BJ (cell line): ENCODE measurements at regions not wholly inside any gene's neighbourhood (a gene's known extent, or its start where the extent isn't known, plus 50 kb on each side); places are given as distances from the start of the nearest gene placed in this dataset.

Experiments used
- CTCF ChIA-PET: fragments of 350-600 bp; formaldehyde crosslinking; extraction: SDS; loops from one replicate; lab custom pipeline; 2021; ENCODE audit warnings: antibody characterized with exemption, inconsistent platforms; lab: Yijun Ruan, JAX
- POLR2A ChIA-PET: fragments of 300-600 bp; sonication (Branson Sonifier 250); formaldehyde crosslinking; extraction: SDS; loops from one replicate; lab custom pipeline; 2021; ENCODE audit warnings: antibody characterized with exemption; lab: Charles Lee
- DNase-seq: peaks from one replicate; pipeline ENCODE4 v3.0.0-alpha.2; 2011; ENCODE audit warnings: low read depth
- H3K27me3 ChIP-seq: 2 replicates; pipeline ENCODE4 v1.6.0; 2011; ENCODE audit warnings: low read length; ENCODE audit not compliant: control insufficient read depth, insufficient read depth
- H3K36me3 ChIP-seq: 2 replicates; pipeline ENCODE4 v1.5.1; 2011; ENCODE audit warnings: low read length; ENCODE audit not compliant: control insufficient read depth, insufficient read depth
- H3K4me3 ChIP-seq: 2 replicates; pipeline ENCODE4 v1.5.1; 2011; ENCODE audit warnings: low read depth, mild to moderate bottlenecking, control low read depth, low read length
- CTCF ChIP-seq: IDR thresholded peaks from 2 replicates; pipeline ENCODE4 v1.5.1; 2011; ENCODE audit warnings: low read depth, mild to moderate bottlenecking, control low read depth, inconsistent platforms, low read length, moderate library complexity; ENCODE audit not compliant: insufficient read depth

DNA sequence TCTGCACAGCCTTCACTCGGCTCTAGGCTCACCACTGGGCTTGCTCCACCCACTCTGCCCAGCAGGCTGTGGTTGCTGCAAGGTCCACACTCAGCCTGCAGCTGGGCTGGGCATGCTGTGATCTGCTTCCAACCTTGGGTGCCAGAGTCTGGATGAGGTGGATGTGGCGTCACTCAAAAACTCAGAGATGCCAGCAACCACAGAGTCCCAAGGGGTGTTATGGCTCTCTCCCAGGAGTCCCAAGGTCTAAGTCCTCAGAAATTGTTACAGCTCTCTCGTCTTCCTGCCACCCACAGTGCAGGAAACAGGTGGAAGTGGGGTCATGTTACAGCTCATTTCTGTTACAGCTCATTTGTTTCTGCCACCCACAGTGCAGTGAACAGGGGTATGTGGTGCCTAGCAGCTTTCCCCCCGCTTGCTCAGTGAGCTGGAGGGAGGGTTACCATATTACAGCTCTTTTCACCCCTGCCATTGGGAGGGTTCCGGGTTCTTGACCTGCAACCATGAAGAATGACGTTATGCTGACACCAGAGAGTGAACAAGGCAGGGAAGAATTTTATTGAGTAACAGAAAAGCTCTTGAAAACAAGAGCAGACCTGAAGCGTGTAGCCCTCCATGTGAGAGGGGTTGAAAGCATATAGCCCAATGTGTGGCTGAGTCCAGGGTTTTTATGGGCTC is 893.9 kb downstream of the PCDH7 start:
- DNase-seq: no peak
- Histone ChIP-seq H3K36me3 (no peaks in the 10 kb centered on the region), H3K4me3 (no peak overlapping the region), H3K27me3 (no peaks in the 10 kb centered on the region)
- ChIA-PET POLR2A (no interaction called here), CTCF (interaction anchor here (0.8 to 1.2 kb wide), 2 partner anchors 15 to 114 kb away, joined by 3 read pairs; no protein-coding TSS in a partner anchor)
- TF ChIP-seq CTCF: no peak

GRCh38 chr4:31617667-31618066 is 897.5 kb downstream of the PCDH7 start:
- POLR2A ChIA-PET: no interaction called here
- Histone ChIP-seq H3K27me3 (no peaks in the 10 kb centered on the region), H3K36me3 (no peaks in the 10 kb centered on the region), H3K4me3 (no peak overlapping the region)
- DNase-seq: no peak
- CTCF ChIA-PET: no interaction called here
- TF ChIP-seq CTCF: no peak

GRCh38 chr4:31620476-31620875 is 900.3 kb downstream of the PCDH7 start:
- CTCF ChIA-PET: interaction anchor here (1.1 kb wide), 1 partner anchor 18 kb away, joined by 3 read pairs; no protein-coding TSS in a partner anchor
- POLR2A ChIA-PET: no interaction called here
- Histone ChIP-seq H3K27me3 (no peaks in the 10 kb centered on the region), H3K4me3 (no peak overlapping the region), H3K36me3 (no peaks in the 10 kb centered on the region)
- no peak for TF ChIP-seq CTCF
- no peak for DNase-seq

DNA sequence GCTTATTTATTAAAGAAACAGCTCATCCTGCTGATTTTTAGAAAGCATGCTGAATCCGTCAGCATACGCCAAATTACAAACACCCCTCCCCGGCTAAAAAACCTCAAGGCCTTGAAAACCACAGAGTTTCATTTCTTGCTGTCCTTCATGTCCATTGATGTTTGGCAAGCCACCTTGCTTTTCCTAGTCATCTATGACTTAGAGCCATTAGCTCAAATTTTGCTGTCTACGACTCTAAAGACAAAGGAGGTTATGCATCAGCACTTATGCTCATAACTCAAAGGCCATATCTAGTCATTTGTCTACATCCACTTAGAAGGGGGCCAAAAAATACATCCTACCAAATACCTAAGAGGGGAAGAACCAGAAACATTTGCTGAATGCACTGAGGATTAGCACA is 925.1 kb downstream of the PCDH7 start:
- DNase-seq: no peak
- ChIA-PET CTCF (no interaction called here), POLR2A (no interaction called here)
- Histone ChIP-seq H3K27me3 (no peaks in the 10 kb centered on the region), H3K36me3 (no peaks in the 10 kb centered on the region), H3K4me3 (no peak overlapping the region)
- no peak for TF ChIP-seq CTCF

- DNase-seq: no peak
- POLR2A ChIA-PET: no interaction called here
- CTCF ChIA-PET: no interaction called here
- H3K27me3 ChIP-seq: no peaks in the 10 kb centered on the region
- H3K36me3 ChIP-seq: no peaks in the 10 kb centered on the region
- TF ChIP-seq CTCF: no peak
- no peak overlapping the region for H3K4me3 ChIP-seq
Measured at GRCh38 chr4:31647786-31648185, 927.6 kb downstream of the PCDH7 start.
